ENCODE measurements at regions not wholly inside any gene's neighbourhood (a gene's known extent, or its start where the extent isn't known, plus 50 kb on each side); places are given as distances from the start of the nearest gene placed in this dataset.

- no peaks in the 10 kb centered on the region for H3K9me3 ChIP-seq (ENCODE audit: insufficient read depth, low read length)
- no peaks in the 10 kb centered on the region for H4K20me1 ChIP-seq (ENCODE audit: low read depth, low read length)
- no peaks in the 10 kb centered on the region for H3F3A ChIP-seq (ENCODE audit: insufficient read depth)
- H3K9me2 ChIP-seq (replicated peaks; ENCODE audit: insufficient read depth, low read length) = no peaks in the 10 kb centered on the region
- no peak for TF ChIP-seq EZH2phosphoT487 (conservative IDR thresholded peaks at IDR 0.05; ENCODE audit: low read length)
- TF ChIP-seq CTCF (IDR thresholded peaks at IDR 0.05; ENCODE audit: insufficient read depth, low read length, poor library complexity, severe bottlenecking) = no peak
- H3K9ac ChIP-seq (ENCODE audit: low read length) = no peak overlapping the region
- H3K27ac ChIP-seq (ENCODE audit: low read depth, low read length) = no peak overlapping the region
- no peaks in the 10 kb centered on the region for H3K27me3 ChIP-seq (ENCODE audit: low read length)
- no peaks in the 10 kb centered on the region for H3K36me3 ChIP-seq (ENCODE audit: low read length)
- no peaks in the 10 kb centered on the region for H3K79me2 ChIP-seq (ENCODE audit: insufficient read depth, low read length)
- H3K4me3 ChIP-seq (ENCODE audit: insufficient read depth, low read length, poor library complexity, severe bottlenecking) = no peak overlapping the region
- no peak overlapping the region for H2AFZ ChIP-seq (ENCODE audit: low read depth, low read length, severe bottlenecking)
- H3K4me2 ChIP-seq (ENCODE audit: low read depth, low read length, poor library complexity, severe bottlenecking) = no peak overlapping the region
Measured at GRCh38 chr2:104648376-104648775, 205.5 kb upstream of the POU3F3 start.

- Histone ChIP-seq H3K36me3 (ENCODE audit: low read length) (no peaks in the 10 kb centered on the region), H4K20me1 (ENCODE audit: low read depth, low read length) (no peaks in the 10 kb centered on the region), H3K4me2 (ENCODE audit: low read depth, low read length, poor library complexity, severe bottlenecking) (no peak overlapping the region), H2AFZ (ENCODE audit: low read depth, low read length, severe bottlenecking) (no peak overlapping the region), H3K27ac (ENCODE audit: low read depth, low read length) (no peak overlapping the region), H3K9me3 (ENCODE audit: insufficient read depth, low read length) (no peaks in the 10 kb centered on the region), H3K27me3 (ENCODE audit: low read length) (no peaks in the 10 kb centered on the region), H3K9ac (ENCODE audit: low read length) (no peak overlapping the region), H3K79me2 (ENCODE audit: insufficient read depth, low read length) (no peaks in the 10 kb centered on the region), H3K9me2 (replicated peaks; ENCODE audit: insufficient read depth, low read length) (no peaks in the 10 kb centered on the region), H3F3A (ENCODE audit: insufficient read depth) (no peaks in the 10 kb centered on the region), H3K4me3 (ENCODE audit: insufficient read depth, low read length, poor library complexity, severe bottlenecking) (no peak overlapping the region)
- TF ChIP-seq CTCF (IDR thresholded peaks at IDR 0.05; ENCODE audit: insufficient read depth, low read length, poor library complexity, severe bottlenecking) (no peak), EZH2phosphoT487 (conservative IDR thresholded peaks at IDR 0.05; ENCODE audit: low read length) (no peak)
Measured at GRCh38 chr2:104649866-104650265, 204.0 kb upstream of the POU3F3 start.

- Histone ChIP-seq H3K4me3 (ENCODE audit: insufficient read depth, low read length, poor library complexity, severe bottlenecking) (no peak overlapping the region), H3K4me2 (ENCODE audit: low read depth, low read length, poor library complexity, severe bottlenecking) (no peak overlapping the region), H3K36me3 (ENCODE audit: low read length) (no peaks in the 10 kb centered on the region), H4K20me1 (ENCODE audit: low read depth, low read length) (no peaks in the 10 kb centered on the region), H3K27ac (ENCODE audit: low read depth, low read length) (no peak overlapping the region), H3F3A (ENCODE audit: insufficient read depth) (no peaks in the 10 kb centered on the region), H3K9ac (ENCODE audit: low read length) (no peak overlapping the region), H3K27me3 (ENCODE audit: low read length) (no peaks in the 10 kb centered on the region), H3K9me2 (replicated peaks; ENCODE audit: insufficient read depth, low read length) (no peaks in the 10 kb centered on the region), H3K9me3 (ENCODE audit: insufficient read depth, low read length) (no peaks in the 10 kb centered on the region), H3K79me2 (ENCODE audit: insufficient read depth, low read length) (no peaks in the 10 kb centered on the region), H2AFZ (ENCODE audit: low read depth, low read length, severe bottlenecking) (no peak overlapping the region)
- no peak for TF ChIP-seq CTCF (IDR thresholded peaks at IDR 0.05; ENCODE audit: insufficient read depth, low read length, poor library complexity, severe bottlenecking)
- TF ChIP-seq EZH2phosphoT487 (conservative IDR thresholded peaks at IDR 0.05; ENCODE audit: low read length) = no peak
Measured at GRCh38 chr2:104650405-104650996, 203.4 kb upstream of the POU3F3 start.
